Activated T-helper 9 cell treated with anti-CD3 and anti-CD28 coated beads, Interleukin-2, amount 50 U/mL, for 16 hours (primary cell): ENCODE measurements at regions not wholly inside any gene's neighbourhood (a gene's known extent, or its start where the extent isn't known, plus 50 kb on each side); places are given as distances from the start of the nearest gene placed in this dataset.
"Not testable (repeated sequence)": the region's sequence is repeated elsewhere in the genome, so short reads cannot be mapped to it uniquely, and the experiment has no call there.

ENCODE experiments used
- DNase-seq: peaks from one replicate; pipeline ENCODE4 v3.0.0-alpha.2; 2020; ENCODE audit warnings: low read depth

DNA sequence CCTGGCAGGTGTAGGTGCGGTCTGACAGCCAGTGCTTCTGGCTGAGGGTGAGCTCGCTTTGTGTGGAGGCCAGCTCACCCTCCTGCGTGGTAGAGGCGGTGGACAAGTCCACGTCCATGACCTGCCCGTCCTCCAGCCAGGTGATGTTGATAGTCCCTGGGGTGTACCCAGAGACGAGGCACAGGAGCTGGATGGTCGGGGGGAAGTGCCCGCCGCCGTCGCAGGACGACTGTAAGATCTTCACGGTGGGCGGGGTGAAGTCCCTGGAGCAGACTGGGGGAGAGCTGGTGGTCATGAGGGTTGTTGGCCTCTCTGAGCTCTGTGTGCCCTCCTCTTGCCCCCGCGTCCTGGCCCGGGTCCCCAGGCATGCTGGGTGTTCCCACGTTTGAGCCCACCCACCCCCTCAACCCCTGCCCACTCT is 74.6 kb downstream of the TMEM121 start:
- DNase-seq: no peak

DNA sequence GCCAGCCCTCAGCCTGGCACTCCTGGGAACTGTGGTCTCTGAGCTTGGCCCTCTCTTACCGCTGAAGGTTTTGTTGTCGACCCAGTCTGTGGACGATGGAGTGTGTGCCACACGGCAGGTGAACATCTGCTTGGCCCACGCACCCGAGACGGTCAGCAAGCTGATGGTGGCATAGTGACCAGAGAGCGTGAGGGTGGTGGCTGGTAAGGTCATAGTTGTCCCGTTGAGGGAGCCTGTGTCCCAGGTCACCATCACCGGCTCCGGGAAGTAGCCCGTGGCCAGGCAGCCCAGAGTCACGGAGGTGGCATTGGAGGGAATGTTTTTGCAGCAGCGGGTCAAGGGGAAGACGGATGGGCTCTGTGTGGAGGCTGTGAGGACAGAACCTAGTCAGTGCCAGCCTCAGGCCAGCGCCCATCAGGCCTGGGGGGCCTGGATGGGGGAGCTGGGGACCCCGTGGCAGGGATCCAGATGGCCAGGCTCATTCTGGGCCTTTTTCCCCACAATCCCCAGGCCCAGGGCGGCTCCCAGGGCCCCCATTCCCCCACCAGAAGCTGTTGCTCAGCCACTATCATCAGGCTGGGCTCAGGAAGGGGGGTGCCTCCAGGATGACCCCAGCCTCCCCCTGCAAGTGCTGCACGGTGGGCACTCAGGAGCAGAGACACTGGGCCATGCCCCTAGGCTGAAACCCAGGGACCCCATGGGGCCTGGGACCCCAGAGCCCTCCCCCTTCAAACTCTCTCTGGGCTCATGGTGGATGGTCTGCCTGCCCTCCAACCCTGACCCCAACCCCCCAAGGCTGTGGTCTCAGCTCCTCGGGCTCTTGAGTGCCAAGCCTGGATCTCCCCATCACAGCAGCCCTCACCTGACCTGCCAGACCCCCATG is 75.2 kb downstream of the TMEM121 start:
- no peak for DNase-seq

DNA sequence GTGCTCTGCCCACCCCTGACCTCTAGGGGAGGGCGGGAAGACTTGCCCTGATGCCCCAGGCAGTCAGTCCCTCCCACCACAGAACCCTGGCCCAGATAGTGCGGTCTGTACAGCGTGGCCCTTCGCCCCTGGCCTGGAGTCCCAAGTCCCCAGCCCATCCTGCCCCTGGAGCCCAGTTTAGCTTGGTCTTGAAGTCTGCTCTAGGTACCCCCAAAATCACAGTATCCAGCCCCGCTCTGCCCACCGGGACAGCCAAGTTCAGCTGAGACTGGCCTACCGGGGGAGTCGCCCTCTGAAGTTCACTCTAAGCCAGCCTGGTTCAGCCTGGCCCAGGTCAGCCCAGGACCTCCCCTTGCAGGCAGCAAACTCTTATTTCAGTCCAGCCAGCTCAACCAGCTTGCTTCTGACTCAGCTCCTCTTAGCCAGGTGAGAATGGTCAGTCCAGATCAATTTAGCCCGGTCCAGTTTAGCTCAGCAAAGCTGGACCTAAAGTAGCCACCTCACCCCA is 75.9 kb downstream of the TMEM121 start:
- no peak for DNase-seq

DNA sequence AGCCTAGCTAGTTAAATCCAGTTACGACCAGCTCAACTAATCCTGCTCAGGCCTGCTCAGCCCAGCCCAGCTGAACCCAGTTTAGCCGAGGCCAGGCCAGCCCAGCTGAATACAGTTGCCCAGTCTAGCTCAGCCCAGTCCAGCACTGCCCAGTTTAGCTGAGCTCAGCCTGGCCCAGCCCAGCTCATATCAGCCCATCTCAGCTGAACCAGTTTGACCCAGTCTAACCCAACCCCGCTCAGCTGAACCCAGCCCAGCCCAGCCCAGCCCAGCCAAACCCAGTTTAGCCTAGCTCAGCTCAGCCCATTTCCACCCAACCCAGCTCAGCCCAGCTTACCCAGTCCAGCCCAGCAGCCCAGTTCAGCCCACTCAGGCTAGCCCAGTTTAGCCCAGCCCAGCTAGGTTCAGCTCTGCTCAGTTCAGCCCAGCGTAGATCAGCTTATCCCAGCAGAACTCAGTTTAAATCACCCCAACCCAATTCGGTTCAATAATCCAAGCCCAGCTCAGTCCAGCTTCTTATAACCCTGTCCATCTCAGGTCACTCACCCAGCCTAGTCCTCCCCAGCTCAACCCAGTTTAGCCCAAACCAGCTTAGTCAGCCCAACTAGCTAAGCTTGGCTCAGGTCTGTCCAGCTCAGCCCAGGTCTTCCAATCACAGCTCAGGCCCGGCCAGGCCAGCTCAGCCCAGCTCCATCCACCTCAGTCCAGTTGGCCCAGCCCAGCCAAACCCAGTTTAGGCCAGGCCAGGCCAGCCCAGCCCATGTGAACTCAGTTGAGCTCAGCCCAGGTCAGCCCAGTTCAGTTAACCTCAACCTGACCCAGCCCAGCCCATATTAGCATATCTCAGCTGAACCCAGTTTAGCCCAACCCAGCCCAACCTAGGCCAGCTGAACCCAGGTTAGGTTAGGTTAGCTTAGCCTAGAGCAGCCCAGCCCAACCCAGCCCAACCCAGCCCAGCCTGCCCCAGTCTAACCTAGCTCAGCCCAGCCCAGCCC is 76.7 kb downstream of the TMEM121 start:
- no peak for DNase-seq

DNA sequence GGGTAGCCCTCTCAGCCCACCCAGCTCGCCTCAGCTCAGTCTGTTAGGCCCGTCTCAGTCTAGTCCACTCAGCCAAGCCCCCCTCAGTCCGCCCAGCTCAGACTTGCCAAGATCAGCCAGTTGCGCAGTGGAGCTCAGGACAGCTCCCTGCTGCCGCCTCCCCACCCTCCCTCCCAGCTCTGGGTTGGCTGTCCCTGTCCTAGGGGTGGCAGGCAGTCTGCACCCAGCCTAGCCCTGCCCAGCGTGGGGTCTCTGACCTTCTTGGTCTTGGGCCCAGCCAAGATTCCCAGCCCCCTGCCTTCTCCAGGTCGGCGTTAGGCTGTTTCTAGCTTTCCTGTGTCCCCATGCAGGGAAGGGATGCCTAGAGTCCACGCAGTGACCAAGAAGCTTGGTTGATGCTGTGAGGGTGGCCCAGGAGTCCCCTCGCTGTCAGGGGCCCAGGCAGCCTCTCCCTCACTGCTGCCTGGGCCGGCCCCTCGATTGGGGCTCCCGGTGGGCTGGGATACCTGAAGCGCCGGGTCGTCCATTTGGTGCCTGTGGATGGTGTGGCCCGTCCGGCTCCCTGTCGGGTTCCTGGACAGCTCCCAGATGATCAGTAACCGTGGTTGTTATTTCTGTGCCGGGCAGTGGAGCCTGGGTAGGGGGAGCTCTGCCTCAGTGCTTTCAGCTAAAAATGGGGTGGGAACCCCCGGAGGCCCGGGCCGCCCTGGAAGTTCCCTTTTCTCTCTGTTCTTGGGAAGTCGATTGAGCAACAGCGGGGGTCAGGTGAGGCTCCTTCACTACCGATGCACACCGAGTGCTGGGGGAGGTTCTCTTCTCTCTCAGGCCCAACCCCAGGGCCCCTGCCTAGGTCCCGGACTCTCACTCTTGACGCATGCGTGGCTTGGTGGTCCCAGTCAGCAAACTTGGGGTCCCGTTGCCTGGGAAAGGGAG is 78.4 kb downstream of the TMEM121 start:
- DNase-seq: not testable (repeated sequence)

DNA sequence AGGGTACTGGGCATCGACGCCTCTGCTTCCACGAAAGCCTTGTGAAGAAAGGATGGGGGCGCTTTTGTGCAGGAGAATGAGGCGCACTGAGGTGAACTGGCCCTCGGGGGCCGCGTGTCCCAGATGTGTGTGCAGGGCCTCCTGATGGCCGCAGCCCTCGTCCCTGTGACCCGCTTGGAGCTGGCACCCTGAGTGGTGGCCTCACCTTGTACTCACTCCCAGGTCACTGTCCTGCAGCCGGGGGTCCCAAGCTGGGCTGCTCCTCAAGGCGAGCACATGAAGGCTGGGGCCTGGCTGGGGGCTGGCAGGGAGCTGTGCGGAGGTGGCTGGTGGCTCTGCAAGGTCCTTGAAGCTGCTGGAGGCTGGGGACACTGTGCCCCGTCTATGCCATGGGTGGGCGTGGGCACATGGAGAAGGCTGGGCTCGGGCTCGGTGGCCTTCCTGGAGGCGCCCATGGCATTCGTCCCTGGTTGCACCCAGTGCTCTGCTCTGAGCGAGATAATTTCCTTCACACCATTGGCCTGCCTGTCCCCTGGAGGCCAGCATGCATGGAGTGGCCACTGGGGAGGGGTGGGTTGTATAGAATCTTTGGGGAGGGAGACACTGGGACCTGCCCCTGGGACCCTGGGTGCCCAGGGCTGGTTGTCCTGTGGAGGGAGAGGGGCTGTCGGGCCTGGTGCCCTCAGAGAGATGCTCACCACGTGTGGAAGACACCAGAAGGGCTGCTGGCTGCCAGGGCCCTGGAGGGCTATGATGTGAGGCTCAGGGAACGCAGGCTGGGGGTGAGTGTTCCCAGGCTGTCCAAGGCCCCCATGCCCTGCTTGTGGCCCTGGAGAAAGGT is 79.3 kb downstream of the TMEM121 start:
- DNase-seq: no peak

DNA sequence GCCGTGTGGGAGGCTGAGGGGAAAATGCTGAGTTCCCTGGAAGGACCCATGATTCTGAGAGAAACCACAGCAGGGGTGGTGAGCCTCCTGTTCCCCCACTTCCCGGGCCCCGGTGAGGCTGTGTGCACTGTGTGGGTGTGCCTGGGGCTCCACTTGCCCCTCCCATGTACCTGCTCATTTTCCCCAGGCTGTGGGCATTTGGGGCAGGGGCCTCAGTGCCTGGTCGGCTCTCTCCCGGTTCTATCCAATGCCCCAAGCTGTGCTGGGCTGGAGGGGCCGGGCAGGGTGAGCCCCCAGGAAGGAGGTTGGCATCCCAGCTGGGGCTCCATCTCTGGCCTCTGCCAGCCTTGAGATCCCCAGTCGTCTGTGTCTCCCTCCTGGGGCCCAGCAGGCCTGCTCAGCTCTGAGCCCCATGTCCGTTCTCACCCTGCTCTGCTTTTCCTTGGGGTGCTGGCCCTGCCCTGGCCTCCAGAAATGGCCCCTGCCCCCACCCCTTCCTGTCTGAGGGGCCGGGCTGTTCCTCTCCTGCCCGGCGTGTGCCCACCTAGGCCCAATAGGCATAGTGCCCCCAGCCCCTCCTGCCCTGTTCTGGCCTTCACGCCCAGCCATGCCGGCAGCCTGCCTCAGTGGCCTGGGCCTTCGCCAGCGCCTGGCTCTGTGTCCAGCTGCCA is 80.1 kb downstream of the TMEM121 start:
- not testable (repeated sequence) for DNase-seq

DNA sequence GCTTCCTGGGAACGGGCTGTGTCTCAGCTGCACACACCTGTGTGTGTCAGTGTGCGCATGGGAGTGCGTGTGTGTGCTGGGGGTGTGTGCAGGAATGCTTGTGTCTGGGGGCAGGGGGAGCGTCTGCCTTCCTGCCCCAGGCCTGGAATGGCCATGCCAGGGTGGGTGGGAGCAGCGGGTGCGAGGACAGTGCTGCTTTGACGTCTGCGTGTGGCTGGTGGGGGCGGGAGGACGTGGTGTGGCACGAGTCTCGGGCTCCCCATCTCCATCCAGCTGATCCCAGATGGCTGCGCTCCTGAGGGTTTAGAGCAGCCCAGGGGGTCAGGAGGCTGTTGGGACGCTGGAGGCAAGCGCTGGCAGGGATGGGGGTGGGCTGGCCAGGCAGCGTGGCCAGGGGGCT is 80.6 kb downstream of the TMEM121 start:
- not testable (repeated sequence) for DNase-seq

DNA sequence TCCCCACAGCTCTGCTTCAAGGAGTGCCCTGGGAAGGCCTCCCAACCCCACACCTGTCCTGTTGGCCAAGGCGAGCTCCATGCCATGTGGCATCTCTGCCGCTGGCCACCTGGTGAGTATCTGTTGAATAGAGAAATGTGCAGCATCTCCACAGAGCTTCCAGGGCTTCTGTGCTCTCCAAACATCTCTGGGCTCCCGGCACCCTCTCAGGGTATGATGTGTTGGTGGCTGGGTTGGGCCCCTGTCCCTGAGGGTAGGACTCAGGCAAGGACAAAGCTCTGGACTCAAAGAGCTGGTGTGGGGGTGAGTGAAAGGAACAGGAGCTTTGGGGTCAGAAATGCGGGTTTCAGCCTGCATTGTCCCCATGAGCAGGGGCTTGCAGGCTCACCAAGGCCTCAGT is 88.6 kb downstream of the TMEM121 start:
- DNase-seq: not testable (repeated sequence)

DNA sequence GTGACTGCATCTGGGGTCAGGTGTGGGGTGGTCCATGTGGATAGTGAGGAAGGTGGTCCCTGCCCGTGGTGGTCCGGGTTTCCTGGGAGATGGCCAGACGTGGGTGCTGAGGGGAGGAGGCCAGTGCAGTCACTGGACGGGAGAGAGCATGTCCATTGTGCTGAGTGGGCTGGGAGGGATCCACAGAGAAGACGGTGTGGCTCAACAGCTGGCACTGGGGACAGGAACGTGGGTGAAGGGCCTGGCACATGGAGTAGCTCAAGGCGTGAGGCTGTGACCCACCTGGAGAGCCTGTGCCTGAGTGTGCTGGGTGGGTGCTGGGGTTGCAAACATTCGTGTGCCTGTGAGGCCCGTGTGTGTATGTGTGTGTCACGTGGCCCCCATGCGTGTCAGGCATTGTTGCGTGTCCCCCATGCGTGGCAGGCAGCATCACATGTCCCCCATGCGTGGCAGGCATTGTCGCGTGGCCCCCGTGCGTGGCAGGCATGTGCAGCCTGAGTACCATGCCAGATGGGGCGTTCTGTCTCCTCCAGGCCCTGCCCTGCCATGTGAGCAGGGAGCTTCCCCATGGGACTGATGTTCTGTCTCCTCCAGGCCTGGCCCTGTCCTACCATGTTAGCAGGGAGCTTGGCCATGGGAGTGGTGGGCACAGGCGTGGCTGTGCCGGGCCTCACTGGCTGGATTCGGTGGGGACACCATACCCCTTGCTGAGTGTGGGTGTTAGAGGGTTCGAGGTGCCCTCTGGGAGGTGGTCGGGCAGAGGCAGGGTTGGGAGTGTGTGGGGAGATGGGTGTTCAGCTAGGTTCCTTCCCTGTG is 89.8 kb downstream of the TMEM121 start:
- DNase-seq: not testable (repeated sequence)

DNA sequence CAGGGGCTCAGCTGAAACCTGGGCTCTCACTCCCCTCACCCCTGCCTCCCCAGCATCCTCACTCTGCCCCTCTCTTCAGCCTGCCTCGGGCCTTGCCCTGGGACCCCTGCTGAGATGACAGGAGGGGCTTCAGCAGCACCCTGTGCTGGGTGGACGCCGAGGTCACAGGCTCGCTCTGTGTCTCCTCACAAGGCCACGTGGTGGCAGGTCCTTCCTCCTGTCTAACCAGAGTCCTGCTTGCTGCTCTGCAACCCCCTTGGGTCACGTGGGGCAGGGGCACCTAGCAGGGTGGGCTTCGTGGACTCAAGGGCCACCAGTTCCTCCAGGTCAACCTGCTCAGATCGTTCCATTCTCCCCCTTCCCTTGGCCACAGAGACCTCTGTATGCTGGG is 90.4 kb downstream of the TMEM121 start:
- no peak for DNase-seq

DNA sequence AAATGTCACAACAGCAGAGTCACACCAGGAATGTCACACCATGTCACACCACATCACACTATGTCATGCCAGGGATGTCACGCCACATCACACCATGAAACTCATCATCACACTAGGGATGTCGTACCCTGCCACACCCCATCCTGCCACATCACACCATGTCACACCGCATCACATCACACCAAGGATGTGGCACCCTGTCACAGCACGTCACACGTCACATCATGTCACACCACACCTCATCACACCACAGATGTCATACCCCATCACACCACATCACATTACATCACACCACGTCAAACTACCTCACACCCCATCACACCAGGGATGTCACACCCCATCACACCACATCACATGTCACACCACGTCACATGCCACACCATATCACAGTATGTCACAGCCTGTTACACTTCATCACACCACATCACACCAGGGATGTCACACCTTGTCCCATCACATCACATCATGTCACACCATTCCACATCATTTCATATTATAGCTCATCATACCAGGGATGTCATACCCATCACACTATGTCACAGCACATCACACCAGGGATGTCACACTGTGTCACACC is 90.9 kb downstream of the TMEM121 start:
- no peak for DNase-seq

DNA sequence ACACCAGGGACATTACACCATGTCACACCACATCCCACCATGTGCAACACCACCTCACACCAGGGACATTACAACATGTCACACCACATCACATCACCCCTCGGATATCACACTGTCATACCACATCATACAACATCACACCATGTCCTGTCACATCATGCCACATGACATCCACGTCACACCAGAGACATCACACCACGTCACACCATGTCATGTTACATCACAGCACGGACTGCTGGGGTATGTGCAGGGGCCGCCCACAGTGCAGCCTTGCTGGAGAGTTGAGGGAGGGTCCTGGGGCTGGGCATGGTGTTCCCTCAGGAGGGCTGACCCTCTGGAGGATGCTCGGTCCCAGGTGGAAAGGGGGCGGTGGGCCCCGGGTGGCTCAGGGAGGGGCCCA is 91.4 kb downstream of the TMEM121 start:
- not testable (repeated sequence) for DNase-seq

DNA sequence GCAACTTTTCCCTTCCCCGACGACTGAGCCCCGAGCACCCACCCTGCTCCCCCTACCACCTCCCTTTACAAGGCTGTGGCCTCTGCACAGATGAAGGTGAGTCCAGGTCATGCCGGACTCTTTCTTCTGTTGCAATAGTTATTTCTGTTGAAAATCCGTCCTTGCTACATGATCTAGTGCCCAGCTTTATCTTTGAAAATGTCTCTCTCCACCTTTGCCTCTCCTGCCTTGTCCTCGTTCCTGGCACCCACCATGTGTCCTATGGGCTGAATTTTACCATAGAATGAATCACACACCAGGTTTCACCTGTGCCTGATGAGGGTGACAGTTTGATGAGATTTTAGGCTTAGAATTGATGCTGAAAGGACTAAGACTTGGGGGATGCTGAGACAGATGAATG is 92.9 kb downstream of the TMEM121 start:
- not testable (repeated sequence) for DNase-seq

DNA sequence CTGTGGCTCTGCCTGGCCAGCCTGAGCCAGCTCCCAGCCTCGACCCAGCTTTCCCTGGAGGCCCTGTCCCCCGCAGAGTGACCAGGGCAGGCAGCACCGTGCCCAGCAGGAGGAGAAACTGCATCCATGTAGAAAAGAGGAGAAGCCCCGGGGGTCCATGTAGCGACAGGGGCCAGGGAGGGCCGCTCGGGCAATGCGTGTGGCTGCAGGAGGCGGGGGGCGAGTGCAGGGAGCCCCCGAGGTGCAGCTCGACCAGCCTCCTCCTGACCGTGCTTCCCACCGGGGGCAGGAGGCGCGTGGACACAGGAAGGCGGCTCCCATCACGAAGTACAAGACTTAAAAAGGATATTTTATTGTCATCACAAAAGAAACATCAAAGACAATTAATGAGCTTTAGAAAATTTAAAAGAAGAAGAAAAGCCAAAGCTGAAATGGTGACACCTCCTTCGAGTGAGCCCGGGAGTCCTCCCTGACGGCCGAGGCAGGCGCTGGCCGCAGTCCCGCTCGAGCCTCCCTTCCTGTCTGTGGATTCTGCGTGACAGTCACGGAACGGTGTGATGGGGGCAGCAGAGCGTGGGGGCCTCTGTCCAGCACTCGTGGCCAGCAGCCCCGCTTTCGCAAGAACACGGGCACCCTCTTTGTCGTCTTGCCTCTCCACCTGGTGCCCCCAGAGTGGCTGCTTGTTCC is 93.9 kb downstream of the TMEM121 start:
- not testable (repeated sequence) for DNase-seq

DNA sequence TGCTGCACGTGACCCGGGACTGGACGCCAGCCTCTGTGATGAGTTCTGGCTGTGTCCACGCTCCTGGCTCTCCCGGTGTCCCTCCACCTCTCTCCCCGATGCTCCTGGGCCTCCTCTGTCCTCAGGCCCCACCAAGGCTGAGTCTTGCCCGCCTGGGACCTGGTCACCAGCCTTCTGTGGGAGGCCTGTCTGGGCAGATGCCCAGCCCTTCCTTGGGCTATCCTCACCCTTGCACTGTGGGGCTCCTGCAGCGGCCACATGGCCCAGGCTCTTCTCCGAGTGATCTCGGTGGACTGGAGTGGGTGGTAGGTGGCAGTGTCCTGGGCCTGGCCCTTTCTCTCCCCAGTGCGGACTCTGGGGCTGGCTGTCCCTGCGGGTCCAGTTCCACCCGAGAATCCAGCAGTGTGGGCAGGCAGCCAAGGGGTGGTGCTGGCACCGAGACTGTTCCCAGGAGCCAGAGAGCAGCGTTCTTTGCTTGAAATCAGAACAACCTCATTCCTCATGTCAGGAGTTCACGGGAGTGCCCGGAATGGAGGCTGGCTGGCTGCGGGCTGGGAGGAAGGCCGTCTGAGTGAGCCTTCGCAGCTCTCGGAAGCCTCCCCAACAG is 94.6 kb downstream of the TMEM121 start:
- DNase-seq: not testable (repeated sequence)

DNA sequence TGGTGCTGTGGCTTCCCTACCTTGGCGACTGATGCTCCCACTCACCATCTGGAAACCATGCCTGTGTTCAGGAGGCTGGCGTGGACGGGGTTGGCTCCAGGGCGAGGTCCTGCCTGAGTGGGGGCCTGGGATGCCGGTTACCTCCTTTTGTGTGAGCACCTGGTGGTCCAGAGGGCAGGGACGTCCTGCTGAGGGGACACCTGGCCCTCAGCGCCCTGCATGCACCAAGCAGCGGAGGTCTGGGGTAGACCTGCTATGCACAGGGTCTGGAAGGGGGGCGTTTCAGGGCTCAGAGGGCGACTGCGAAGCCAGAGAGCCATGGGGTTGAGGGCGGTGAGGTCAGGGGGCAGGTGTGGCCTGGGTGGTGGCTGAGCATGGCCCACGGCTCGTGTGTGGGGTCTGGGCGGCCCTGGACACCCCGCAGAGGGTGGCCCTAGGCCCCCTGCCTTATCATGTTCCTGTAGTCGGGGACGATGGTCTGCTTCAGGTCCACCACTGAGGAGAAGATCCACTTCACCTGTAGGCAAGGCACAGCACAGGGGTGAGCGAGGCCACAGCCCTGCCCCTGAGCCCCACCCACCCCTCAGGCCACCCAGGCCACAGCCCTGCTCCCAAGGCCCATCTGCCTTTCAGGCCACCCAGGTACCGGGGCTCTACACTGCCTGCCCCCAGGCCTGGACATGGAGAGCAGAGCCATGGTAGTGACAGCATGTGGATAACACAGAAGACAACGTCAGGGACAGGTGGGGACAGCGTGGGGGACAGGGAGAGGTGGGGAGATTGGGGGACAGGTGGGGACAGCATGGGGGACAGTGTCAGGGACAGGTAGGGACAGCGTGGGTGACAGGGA is 95.3 kb downstream of the TMEM121 start:
- DNase-seq: not testable (repeated sequence)
